ENCODE measurements at regions not wholly inside any gene's neighbourhood (a gene's known extent, or its start where the extent isn't known, plus 50 kb on each side); places are given as distances from the start of the nearest gene placed in this dataset.

- no peak overlapping the region for H3K4me3 ChIP-seq (ENCODE audit: low read depth, low read length)
- no peak for DNase-seq (ENCODE audit: low read depth)
- TF ChIP-seq CTCF (IDR thresholded peaks at IDR 0.05; ENCODE audit: low read depth, low read length, missing control alignments): no peak
Measured at GRCh38 chr2:137842952-137843351, 121.3 kb upstream of the HNMT start.

DNA sequence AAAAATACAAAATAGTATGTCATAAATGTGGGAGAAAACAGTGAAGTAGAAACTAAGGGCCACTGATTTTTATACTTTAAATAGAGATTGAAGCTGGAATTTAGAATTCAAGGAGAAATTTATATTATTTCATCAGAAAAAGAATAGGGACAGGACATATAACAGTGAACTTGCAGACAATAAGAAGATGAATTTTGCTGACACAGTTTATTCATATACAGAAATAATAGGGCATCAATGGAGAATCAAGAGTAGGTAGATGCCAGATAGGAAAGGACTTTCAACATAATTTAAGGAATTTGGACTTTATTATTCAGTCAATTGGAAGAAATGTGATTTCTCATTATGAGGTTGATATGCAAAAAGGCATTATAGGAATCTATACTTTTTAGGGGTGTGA lies 118.9 kb upstream of the HNMT start:
- no peak for TF ChIP-seq CTCF (IDR thresholded peaks at IDR 0.05; ENCODE audit: low read depth, low read length, missing control alignments)
- no peak for DNase-seq (ENCODE audit: low read depth)
- H3K4me3 ChIP-seq (ENCODE audit: low read depth, low read length): no peak overlapping the region

- H3K4me3 ChIP-seq (ENCODE audit: low read depth, low read length): no peak overlapping the region
- no peak for DNase-seq (ENCODE audit: low read depth)
- TF ChIP-seq CTCF (IDR thresholded peaks at IDR 0.05; ENCODE audit: low read depth, low read length, missing control alignments): no peak
Measured at GRCh38 chr2:137846993-137847392, 117.3 kb upstream of the HNMT start.

GRCh38 chr2:137847443-137847842 lies 116.8 kb upstream of the HNMT start:
- no peak for DNase-seq (ENCODE audit: low read depth)
- TF ChIP-seq CTCF (IDR thresholded peaks at IDR 0.05; ENCODE audit: low read depth, low read length, missing control alignments): no peak
- no peak overlapping the region for H3K4me3 ChIP-seq (ENCODE audit: low read depth, low read length)

DNA sequence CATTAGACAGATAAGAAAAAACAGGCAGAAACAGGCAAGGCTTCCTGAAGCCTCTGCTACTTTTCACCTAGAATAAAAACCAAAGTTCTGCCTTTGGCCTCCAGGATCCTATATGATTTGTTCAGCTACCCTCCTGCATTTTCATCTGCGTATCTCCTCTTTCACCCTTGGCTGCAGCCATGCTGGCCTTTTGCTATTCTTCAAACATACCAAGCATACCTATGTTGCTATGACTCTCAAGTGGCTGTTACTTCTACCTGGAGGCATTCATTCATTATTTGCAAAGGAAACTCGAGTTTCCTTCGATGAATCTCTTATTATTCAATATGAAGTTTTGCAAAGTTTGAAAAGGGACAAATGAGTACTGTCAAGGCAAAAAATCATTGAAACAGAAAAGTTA lies 106.4 kb upstream of the HNMT start:
- no peak overlapping the region for H3K4me3 ChIP-seq (ENCODE audit: low read depth, low read length)
- TF ChIP-seq CTCF (IDR thresholded peaks at IDR 0.05; ENCODE audit: low read depth, low read length, missing control alignments): no peak
- no peak for DNase-seq (ENCODE audit: low read depth)

- H3K4me3 ChIP-seq (ENCODE audit: low read depth, low read length): no peak overlapping the region
- DNase-seq (ENCODE audit: low read depth): no peak
- TF ChIP-seq CTCF (IDR thresholded peaks at IDR 0.05; ENCODE audit: low read depth, low read length, missing control alignments): no peak
Measured at GRCh38 chr2:137862651-137863050, 101.6 kb upstream of the HNMT start.

- DNase-seq (ENCODE audit: low read depth): peak; percentile 16
- peak; percentile 64 for TF ChIP-seq CTCF (IDR thresholded peaks at IDR 0.05; ENCODE audit: low read depth, low read length, missing control alignments)
- H3K4me3 ChIP-seq (ENCODE audit: low read depth, low read length): no peak overlapping the region
Measured at GRCh38 chr2:137865954-137866540, 98.2 kb upstream of the HNMT start.
